SU-DHL-6 (cell line): ENCODE measurements at regions not wholly inside any gene's neighbourhood (a gene's known extent, or its start where the extent isn't known, plus 50 kb on each side); places are given as distances from the start of the nearest gene placed in this dataset.

Experiments used
- H2AFZ ChIP-seq: fragments of 200-600 bp; sonication (generic); 2 replicates; pipeline ENCODE4 v1.6.1; 2014; ENCODE audit warnings: low read depth, mild to moderate bottlenecking, moderate library complexity, mixed read lengths, antibody characterized with exemption, low read length; ENCODE audit not compliant: severe bottlenecking
- H3F3A ChIP-seq: fragments of 200-600 bp; shearing (Covaris generic); 2 replicates; pipeline ENCODE4 v1.6.0; 2016; ENCODE audit warnings: antibody characterized with exemption, mild to moderate bottlenecking; ENCODE audit not compliant: insufficient read depth
- H3K27ac ChIP-seq: fragments of 200-600 bp; sonication (generic); 2 replicates; pipeline ENCODE4 v1.5.1; 2016; ENCODE audit warnings: low read depth, mild to moderate bottlenecking, low read length, moderate library complexity, mixed read lengths
- H3K27me3 ChIP-seq: fragments of 200-600 bp; sonication (generic), shearing (Covaris generic); 2 replicates; pipeline ENCODE4 v1.6.0; 2014; ENCODE audit warnings: mild to moderate bottlenecking, low read length
- H3K36me3 ChIP-seq: fragments of 200-600 bp; sonication (generic); 2 replicates; pipeline ENCODE4 v1.6.1; 2014; ENCODE audit warnings: mild to moderate bottlenecking, low read length, mixed read lengths
- H3K4me2 ChIP-seq: fragments of 300-600, 200-600 bp; shearing (Covaris generic), sonication (generic); 2 replicates; pipeline ENCODE4 v1.6.0; 2014; ENCODE audit warnings: low read length, low read depth, mild to moderate bottlenecking; ENCODE audit not compliant: poor library complexity, severe bottlenecking
- H3K4me3 ChIP-seq: fragments of 200-600 bp; sonication (generic); 2 replicates; pipeline ENCODE4 v1.5.1; 2014; ENCODE audit warnings: antibody characterized with exemption, low read length, mild to moderate bottlenecking, mixed read lengths; ENCODE audit not compliant: insufficient read depth, poor library complexity, severe bottlenecking
- H3K79me2 ChIP-seq: fragments of 200-600 bp; sonication (generic); 2 replicates; pipeline ENCODE4 v1.6.1; 2014; ENCODE audit warnings: mild to moderate bottlenecking, low read length, moderate library complexity; ENCODE audit not compliant: insufficient read depth
- H3K9ac ChIP-seq: fragments of 200-600 bp; sonication (generic); 2 replicates; pipeline ENCODE4 v1.7.0; 2014; ENCODE audit warnings: mild to moderate bottlenecking, low read length
- H3K9me2 ChIP-seq: fragments of 200-600 bp; sonication (generic); replicated peaks from 2 replicates; pipeline ENCODE4 v1.6.1; 2014; ENCODE audit warnings: low read length; ENCODE audit not compliant: insufficient read depth
- H3K9me3 ChIP-seq: fragments of 200-600 bp; sonication (generic); 2 replicates; pipeline ENCODE4 v1.6.1; 2014; ENCODE audit warnings: low read length, mixed read lengths; ENCODE audit not compliant: insufficient read depth
- H4K20me1 ChIP-seq: fragments of 200-600 bp; sonication (generic); 2 replicates; pipeline ENCODE4 v1.6.1; 2014; ENCODE audit warnings: low read depth, mild to moderate bottlenecking, antibody characterized with exemption, low read length, moderate library complexity, mixed read lengths
- CTCF ChIP-seq: fragments of 200-600 bp; sonication (generic); IDR thresholded peaks from one replicate; pipeline ENCODE4 v1.5.1; 2017; ENCODE audit warnings: antibody characterized with exemption, mild to moderate bottlenecking, low read length, moderate library complexity; ENCODE audit not compliant: insufficient read depth, poor library complexity, severe bottlenecking
- EZH2phosphoT487 ChIP-seq: fragments of 200-600 bp; sonication (generic), shearing (Covaris generic); conservative IDR thresholded peaks from 2 replicates; pipeline ENCODE4 v1.6.1; 2018; ENCODE audit warnings: mild to moderate bottlenecking, antibody characterized with exemption, low read length, moderate library complexity, mixed read lengths

- Histone ChIP-seq H3K9ac (no peak overlapping the region), H3K36me3 (no peaks in the 10 kb centered on the region), H3K27ac (no peak overlapping the region), H3K4me3 (no peak overlapping the region), H3K79me2 (no peaks in the 10 kb centered on the region), H3K9me3 (no peaks in the 10 kb centered on the region), H3K4me2 (no peak overlapping the region), H3K9me2 (no peaks in the 10 kb centered on the region), H2AFZ (no peak overlapping the region), H4K20me1 (no peaks in the 10 kb centered on the region), H3F3A (no peaks in the 10 kb centered on the region), H3K27me3 (no peaks in the 10 kb centered on the region)
- TF ChIP-seq EZH2phosphoT487 (no peak), CTCF (no peak)
Measured at GRCh38 chr15:94856267-94856854, 625.0 kb downstream of the MCTP2 start.

GRCh38 chr15:94857466-94857865 lies 626.1 kb downstream of the MCTP2 start:
- Histone ChIP-seq H3F3A (no peaks in the 10 kb centered on the region), H3K79me2 (no peaks in the 10 kb centered on the region), H3K36me3 (no peaks in the 10 kb centered on the region), H3K4me3 (no peak overlapping the region), H3K9me3 (no peaks in the 10 kb centered on the region), H4K20me1 (no peaks in the 10 kb centered on the region), H3K27ac (no peak overlapping the region), H3K4me2 (no peak overlapping the region), H3K9me2 (no peaks in the 10 kb centered on the region), H3K27me3 (no peaks in the 10 kb centered on the region), H2AFZ (no peak overlapping the region), H3K9ac (no peak overlapping the region)
- no peak for TF ChIP-seq CTCF

GRCh38 chr15:94858011-94858410 lies 626.6 kb downstream of the MCTP2 start:
- no peaks in the 10 kb centered on the region for H3K79me2 ChIP-seq
- H3K36me3 ChIP-seq, result no peaks in the 10 kb centered on the region
- H4K20me1 ChIP-seq, result no peaks in the 10 kb centered on the region
- no peak overlapping the region for H3K4me3 ChIP-seq
- no peaks in the 10 kb centered on the region for H3K27me3 ChIP-seq
- H3F3A ChIP-seq, result no peaks in the 10 kb centered on the region
- no peak overlapping the region for H3K9ac ChIP-seq
- no peaks in the 10 kb centered on the region for H3K9me2 ChIP-seq
- no peak overlapping the region for H2AFZ ChIP-seq
- TF ChIP-seq CTCF (no peak), EZH2phosphoT487 (no peak)
- H3K4me2 ChIP-seq, result no peak overlapping the region
- no peaks in the 10 kb centered on the region for H3K9me3 ChIP-seq
- no peak overlapping the region for H3K27ac ChIP-seq

GRCh38 chr15:94858449-94858848 lies 627.1 kb downstream of the MCTP2 start:
- Histone ChIP-seq H3K27me3 (no peaks in the 10 kb centered on the region), H3K4me2 (no peak overlapping the region), H3K9me3 (no peaks in the 10 kb centered on the region), H3F3A (no peaks in the 10 kb centered on the region), H2AFZ (no peak overlapping the region), H3K36me3 (no peaks in the 10 kb centered on the region), H3K4me3 (no peak overlapping the region), H3K9ac (no peak overlapping the region), H3K79me2 (no peaks in the 10 kb centered on the region), H3K27ac (no peak overlapping the region), H3K9me2 (no peaks in the 10 kb centered on the region), H4K20me1 (no peaks in the 10 kb centered on the region)
- no peak for TF ChIP-seq EZH2phosphoT487
- TF ChIP-seq CTCF, result no peak
